Endodermal cell (in vitro differentiated cells): ENCODE measurements at regions not wholly inside any gene's neighbourhood (a gene's known extent, or its start where the extent isn't known, plus 50 kb on each side); places are given as distances from the start of the nearest gene placed in this dataset.
A peak's percentile ranks its signal among the peaks of the same experiment; 100 is the strongest.

ENCODE experiments used
- DNase-seq: peaks from one replicate; pipeline ENCODE4 v3.0.0-alpha.2; 2017
- H3K27ac ChIP-seq: 2 replicates; pipeline ENCODE4 v1.5.1; 2013; ENCODE audit warnings: mild to moderate bottlenecking, low read depth, low read length, moderate library complexity
- H3K27me3 ChIP-seq: 2 replicates; pipeline ENCODE4 v1.6.1; 2013; ENCODE audit warnings: mild to moderate bottlenecking, low read length, moderate library complexity; ENCODE audit not compliant: insufficient read depth, control insufficient read depth, poor library complexity, severe bottlenecking
- H3K36me3 ChIP-seq: 2 replicates; pipeline ENCODE4 v1.7.0; 2013; ENCODE audit warnings: mild to moderate bottlenecking, low read length, moderate library complexity; ENCODE audit not compliant: control insufficient read depth, insufficient read depth
- H3K4me1 ChIP-seq: one replicate; pipeline ENCODE4 v1.7.0; 2013; ENCODE audit warnings: low read length; ENCODE audit not compliant: control insufficient read depth, insufficient read depth
- H3K4me3 ChIP-seq: 2 replicates; pipeline ENCODE4 v1.5.1; 2013; ENCODE audit warnings: mild to moderate bottlenecking, low read length, moderate library complexity
- H3K9ac ChIP-seq: 2 replicates; pipeline ENCODE4 v1.6.1; 2013; ENCODE audit warnings: mild to moderate bottlenecking, low read length, moderate library complexity; ENCODE audit not compliant: poor library complexity, severe bottlenecking; ENCODE audit errors: extremely low read depth
- H3K9me3 ChIP-seq: 2 replicates; pipeline ENCODE4 v1.6.1; 2013; ENCODE audit warnings: mild to moderate bottlenecking, low read length, moderate library complexity; ENCODE audit not compliant: control insufficient read depth
- H3K27ac Mint-ChIP-seq: 2 replicates; pipeline ENCODE4 v1.8.0; 2020; ENCODE audit warnings: mixed read lengths
- H3K27me3 Mint-ChIP-seq: 2 replicates; pipeline ENCODE4 v1.8.0; 2021; ENCODE audit warnings: mild to moderate bottlenecking, mixed read lengths; ENCODE audit not compliant: insufficient read depth
- H3K36me3 Mint-ChIP-seq: 2 replicates; pipeline ENCODE4 v1.8.0; 2020; ENCODE audit warnings: low read depth, mixed read lengths
- H3K4me1 Mint-ChIP-seq: 2 replicates; pipeline ENCODE4 v1.8.0; 2020; ENCODE audit warnings: mixed read lengths
- H3K4me3 Mint-ChIP-seq: 2 replicates; pipeline ENCODE4 v1.8.0; 2020; ENCODE audit warnings: mild to moderate bottlenecking, moderate library complexity, mixed read lengths
- H3K9me3 Mint-ChIP-seq: 2 replicates; pipeline ENCODE4 v1.8.0; 2020; ENCODE audit warnings: mild to moderate bottlenecking, mixed read lengths
- WGBS, 2 experiments: methylation state at CpG; one replicate each; pipeline versions ENCODE4 v1.1.5 to v1.1.7; 2013; ENCODE audit warnings: missing lambda C conversion rate in 2 of 2, mixed read lengths in 1 of 2; ENCODE audit not compliant: insufficient coverage in 1 of 2, insufficient read length in 1 of 2; 5-methylcytosine and 5-hydroxymethylcytosine counted together
- TF ChIP-seq, protein P1 (sequence below): fragments of 200-600 bp; sonication (generic); conservative IDR thresholded peaks from 2 replicates; pipeline ENCODE4 v1.5.0; 2021; ENCODE audit warnings: antibody characterized with exemption, mild to moderate bottlenecking

- Histone ChIP-seq H3K9ac (no peak overlapping the region), H3K9me3 (no peaks in the 10 kb centered on the region), H3K4me1 (peaks cover 31% of the 10 kb centered on the region), H3K4me3 (no peak overlapping the region), H3K36me3 (peaks cover 3% of the 10 kb centered on the region), H3K27me3 (no peaks in the 10 kb centered on the region), H3K27ac (peak overlapping the region; percentile 92)
- Mint-ChIP-seq H3K4me3 (no peak overlapping the region), H3K27ac (peak overlapping the region; percentile 68), H3K4me1 (peaks cover 66% of the 10 kb centered on the region), H3K9me3 (no peaks in the 10 kb centered on the region), H3K36me3 (peaks cover 10% of the 10 kb centered on the region), H3K27me3 (no peaks in the 10 kb centered on the region)
- WGBS, 2 experiments, result 88 to 89% methylated on average over 20 to 27 of the region's 27 CpGs
- TF ChIP-seq, protein P1, sequence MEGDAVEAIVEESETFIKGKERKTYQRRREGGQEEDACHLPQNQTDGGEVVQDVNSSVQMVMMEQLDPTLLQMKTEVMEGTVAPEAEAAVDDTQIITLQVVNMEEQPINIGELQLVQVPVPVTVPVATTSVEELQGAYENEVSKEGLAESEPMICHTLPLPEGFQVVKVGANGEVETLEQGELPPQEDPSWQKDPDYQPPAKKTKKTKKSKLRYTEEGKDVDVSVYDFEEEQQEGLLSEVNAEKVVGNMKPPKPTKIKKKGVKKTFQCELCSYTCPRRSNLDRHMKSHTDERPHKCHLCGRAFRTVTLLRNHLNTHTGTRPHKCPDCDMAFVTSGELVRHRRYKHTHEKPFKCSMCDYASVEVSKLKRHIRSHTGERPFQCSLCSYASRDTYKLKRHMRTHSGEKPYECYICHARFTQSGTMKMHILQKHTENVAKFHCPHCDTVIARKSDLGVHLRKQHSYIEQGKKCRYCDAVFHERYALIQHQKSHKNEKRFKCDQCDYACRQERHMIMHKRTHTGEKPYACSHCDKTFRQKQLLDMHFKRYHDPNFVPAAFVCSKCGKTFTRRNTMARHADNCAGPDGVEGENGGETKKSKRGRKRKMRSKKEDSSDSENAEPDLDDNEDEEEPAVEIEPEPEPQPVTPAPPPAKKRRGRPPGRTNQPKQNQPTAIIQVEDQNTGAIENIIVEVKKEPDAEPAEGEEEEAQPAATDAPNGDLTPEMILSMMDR, result no peak
- DNase-seq, result no peak
Observed at GRCh38 chr17:77475016-77475976, 334.5 kb downstream of the SEC14L1 start.

GRCh38 chr17:77476006-77476405 is 335.2 kb downstream of the SEC14L1 start:
- no peak overlapping the region for H3K9ac ChIP-seq

GRCh38 chr17:77476498-77476897 is 335.7 kb downstream of the SEC14L1 start:
- H3K9me3 Mint-ChIP-seq, result no peaks in the 10 kb centered on the region
- Histone ChIP-seq H3K9ac (no peak overlapping the region), H3K4me3 (no peak overlapping the region), H3K27me3 (no peaks in the 10 kb centered on the region), H3K27ac (peak overlapping the region; percentile 36), H3K9me3 (no peaks in the 10 kb centered on the region), H3K4me1 (peaks cover 20% of the 10 kb centered on the region), H3K36me3 (no peaks in the 10 kb centered on the region)
- TF ChIP-seq, protein P1, result no peak
- H3K4me3 Mint-ChIP-seq, result no peak overlapping the region
- H3K36me3 Mint-ChIP-seq, result peaks cover 5% of the 10 kb centered on the region
- WGBS, 2 experiments, result 92 to 100% methylated on average over 7 to 8 of the region's 8 CpGs
- peaks cover 54% of the 10 kb centered on the region for H3K4me1 Mint-ChIP-seq
- H3K27me3 Mint-ChIP-seq, result no peaks in the 10 kb centered on the region
- peak overlapping the region; percentile 68 for H3K27ac Mint-ChIP-seq
- no peak for DNase-seq

More at GRCh38 chr17:77476006-77476405, 335.2 kb downstream of the SEC14L1 start:
- H3K27me3 Mint-ChIP-seq, result no peaks in the 10 kb centered on the region
- TF ChIP-seq, protein P1, result no peak
- peak overlapping the region; percentile 68 for H3K27ac Mint-ChIP-seq
- H3K27me3 ChIP-seq, result no peaks in the 10 kb centered on the region
- no peaks in the 10 kb centered on the region for H3K36me3 ChIP-seq
- H3K9me3 ChIP-seq, result no peaks in the 10 kb centered on the region
- WGBS, 2 experiments, result 91 to 98% methylated on average over 6 to 7 of the region's 7 CpGs
- peaks cover 25% of the 10 kb centered on the region for H3K4me1 ChIP-seq
- no peak overlapping the region for H3K4me3 Mint-ChIP-seq
- H3K4me3 ChIP-seq, result no peak overlapping the region
- H3K4me1 Mint-ChIP-seq, result peaks cover 59% of the 10 kb centered on the region
- H3K36me3 Mint-ChIP-seq, result peaks cover 2% of the 10 kb centered on the region
- DNase-seq, result no peak
- H3K27ac ChIP-seq, result peak overlapping the region; percentile 92
- no peaks in the 10 kb centered on the region for H3K9me3 Mint-ChIP-seq
